Kidney tubule cell (primary cell): ENCODE measurements at regions not wholly inside any gene's neighbourhood (a gene's known extent, or its start where the extent isn't known, plus 50 kb on each side); places are given as distances from the start of the nearest gene placed in this dataset.

Experiments used
- DNase-seq: peaks from one replicate; pipeline ENCODE4 v3.0.0-alpha.2; 2018; ENCODE audit warnings: low spot score

DNA sequence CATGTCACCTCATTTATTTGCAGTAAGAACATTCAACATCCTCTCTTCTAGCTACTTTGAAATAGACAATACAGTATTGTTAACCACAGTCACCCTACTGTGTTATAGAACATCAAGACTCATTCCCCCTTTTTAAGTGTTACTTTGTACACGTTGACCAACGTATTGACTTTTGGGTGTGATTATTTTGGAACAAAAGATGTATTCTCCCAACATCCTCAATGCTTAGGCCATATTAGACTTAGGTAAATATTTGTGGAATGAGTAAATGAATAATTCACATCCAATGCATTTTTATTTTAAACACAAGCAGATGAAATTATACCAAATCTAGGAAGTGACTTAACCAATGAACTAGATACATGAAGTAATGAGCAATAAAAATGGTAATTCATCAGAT lies 296.6 kb downstream of the CHRM3 start:
- DNase-seq: no peak

DNA sequence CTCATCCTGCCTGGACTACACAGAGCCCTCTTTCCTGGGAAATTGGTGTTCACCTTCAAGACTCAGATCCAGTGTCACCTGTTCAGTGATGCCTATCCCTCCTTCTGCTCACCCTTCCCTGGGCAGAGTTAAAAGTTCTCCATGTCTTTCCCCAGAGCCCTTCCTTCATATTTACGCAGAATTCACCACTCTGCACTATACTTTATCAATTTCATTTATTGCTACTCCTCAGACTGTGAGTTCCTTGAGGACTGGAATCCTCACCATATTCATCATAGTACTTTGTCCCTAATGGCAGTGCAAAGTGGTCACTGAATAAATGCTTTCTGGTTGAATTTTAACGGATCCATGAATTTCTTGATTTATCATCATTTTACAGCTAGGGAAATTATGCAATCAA lies 300.0 kb downstream of the CHRM3 start:
- DNase-seq: no peak

DNA sequence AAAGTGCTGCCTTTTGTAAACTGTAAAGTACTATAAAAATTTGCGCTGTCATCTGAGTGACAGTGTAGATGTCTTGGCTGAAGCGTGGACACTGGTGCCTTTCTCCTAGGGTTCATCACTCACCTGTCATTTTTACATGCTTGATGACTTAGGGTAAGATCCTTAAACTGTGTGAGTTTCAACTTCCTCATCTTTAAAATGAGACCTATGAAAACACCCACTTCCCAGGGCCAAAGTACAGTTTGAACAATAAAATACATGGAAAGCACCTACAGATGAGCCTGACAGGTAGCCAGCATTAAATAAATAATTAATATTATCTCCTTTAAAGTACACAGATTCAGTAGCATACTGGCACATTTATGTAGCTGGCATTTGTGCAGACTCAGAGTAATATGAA lies 309.9 kb downstream of the CHRM3 start:
- no peak for DNase-seq

DNA sequence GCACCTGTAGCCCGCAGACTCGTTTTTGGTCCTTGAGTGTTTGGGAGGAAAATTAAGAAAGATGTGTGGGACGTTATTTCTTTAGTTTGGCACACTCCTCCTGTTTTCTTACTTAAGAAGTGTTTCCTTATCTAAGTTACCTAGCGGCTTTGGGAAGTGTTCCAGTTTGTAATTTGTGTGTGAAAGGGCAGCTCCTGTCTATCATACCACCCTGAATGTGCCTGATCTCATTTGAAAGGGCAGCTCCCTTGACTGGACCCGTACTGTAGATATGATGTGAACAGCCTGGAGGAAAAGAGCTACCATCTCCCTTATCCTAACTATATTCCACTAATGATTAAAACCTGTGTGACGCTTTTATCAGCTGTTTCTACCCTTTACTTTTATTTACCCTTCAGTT lies 314.3 kb downstream of the CHRM3 start:
- no peak for DNase-seq

DNA sequence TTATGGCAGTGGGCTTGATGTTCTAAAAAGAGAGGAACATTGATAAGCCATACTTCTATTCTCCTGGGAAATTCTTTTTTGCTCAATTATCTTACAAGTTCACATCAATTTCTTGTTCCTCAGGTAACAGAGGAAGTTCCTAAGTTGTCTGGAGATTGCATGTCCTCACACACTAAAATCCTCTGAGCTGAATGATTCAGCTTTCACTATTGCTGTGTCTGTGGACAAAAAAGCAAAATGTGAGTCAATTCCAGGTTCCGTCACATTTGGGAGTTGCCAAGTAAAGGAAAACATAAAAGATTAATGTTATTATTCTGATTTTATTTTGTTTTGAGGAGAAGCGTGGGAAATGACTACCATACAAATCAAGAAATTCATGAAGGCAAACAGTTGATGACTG lies 316.7 kb downstream of the CHRM3 start:
- DNase-seq: no peak

DNA sequence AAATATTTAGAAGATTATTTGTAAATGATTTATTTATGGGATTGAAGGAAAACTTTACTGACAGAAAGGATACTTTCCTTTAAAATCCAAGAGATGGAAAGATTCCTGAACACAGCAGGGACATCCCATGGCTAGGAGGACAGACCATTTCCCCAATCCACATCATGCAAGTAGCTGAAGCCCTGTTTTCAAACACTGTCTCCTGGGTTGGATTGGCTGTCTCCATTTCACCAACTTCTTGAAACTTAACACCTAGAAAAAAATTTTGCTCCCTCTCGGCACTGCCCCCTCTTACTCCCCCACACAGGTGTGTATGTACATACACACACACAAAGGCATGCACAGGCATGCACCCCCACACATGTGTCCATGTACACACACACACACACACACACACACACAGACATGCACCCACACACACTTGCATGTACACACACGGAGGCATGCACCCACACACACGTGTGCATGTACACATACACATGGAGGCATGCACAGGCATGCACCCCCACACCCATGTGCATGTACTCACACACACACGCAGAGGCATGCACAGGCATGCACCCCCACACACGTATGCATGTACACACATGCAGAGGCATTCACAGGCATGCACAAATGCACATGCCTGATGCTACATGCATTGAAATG lies 320.0 kb downstream of the CHRM3 start:
- DNase-seq: no peak

DNA sequence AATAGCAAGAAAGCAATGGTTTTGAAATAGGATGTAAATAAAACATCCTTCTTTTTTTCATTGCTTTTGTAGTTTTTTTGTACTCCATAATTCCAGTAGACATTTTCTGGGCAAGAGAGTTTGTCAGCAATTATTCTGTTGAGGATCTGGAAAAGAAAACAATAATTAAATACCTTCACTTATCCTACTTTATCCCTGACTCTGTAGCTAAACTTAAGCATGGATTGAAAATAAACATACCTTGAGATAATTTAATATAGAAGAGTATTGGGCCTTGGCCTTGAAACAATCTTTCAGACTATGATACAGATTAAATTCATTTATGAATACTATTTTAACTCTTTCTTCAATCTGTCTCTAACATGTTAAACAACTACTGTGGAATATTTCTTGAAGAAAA lies 321.2 kb downstream of the CHRM3 start:
- no peak for DNase-seq

DNA sequence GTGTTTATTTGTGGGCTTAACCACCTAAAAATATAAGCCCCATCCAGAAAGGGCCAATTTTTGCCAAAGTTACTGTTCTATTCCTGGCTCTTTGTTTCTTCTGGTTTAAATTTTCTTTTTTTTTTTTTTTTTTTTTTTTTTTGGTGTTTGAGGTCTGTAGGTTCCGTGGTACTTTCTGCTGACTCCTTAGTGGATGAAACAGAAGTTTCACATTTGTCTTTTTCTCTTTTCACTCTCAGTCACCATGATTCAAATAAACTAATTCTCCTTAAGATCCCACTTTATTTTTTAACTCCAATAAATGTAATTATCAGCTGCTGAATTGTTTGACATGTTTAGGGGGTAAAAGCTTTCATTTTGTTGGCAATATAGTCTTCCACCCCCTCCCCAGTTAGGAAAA lies 322.3 kb downstream of the CHRM3 start:
- DNase-seq: no peak

DNA sequence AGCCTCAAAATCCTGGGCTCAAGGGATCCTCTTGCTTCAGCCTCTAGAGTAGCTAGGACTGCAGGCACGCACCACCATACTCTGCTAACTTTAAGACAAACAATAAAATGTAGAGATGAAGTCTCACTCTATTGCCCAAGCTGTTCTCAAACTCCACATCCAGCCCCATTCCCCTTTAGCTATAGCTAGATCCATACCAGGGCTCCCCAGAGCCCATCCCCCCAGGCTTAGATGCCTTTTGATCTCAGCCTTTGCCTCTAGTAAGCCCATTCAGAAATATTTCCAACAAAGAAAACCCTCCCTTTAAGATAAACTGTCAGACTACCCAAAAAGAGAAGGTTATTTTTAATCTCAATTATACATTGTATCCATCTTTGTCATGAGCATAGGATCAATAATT lies 325.4 kb downstream of the CHRM3 start:
- DNase-seq: no peak

DNA sequence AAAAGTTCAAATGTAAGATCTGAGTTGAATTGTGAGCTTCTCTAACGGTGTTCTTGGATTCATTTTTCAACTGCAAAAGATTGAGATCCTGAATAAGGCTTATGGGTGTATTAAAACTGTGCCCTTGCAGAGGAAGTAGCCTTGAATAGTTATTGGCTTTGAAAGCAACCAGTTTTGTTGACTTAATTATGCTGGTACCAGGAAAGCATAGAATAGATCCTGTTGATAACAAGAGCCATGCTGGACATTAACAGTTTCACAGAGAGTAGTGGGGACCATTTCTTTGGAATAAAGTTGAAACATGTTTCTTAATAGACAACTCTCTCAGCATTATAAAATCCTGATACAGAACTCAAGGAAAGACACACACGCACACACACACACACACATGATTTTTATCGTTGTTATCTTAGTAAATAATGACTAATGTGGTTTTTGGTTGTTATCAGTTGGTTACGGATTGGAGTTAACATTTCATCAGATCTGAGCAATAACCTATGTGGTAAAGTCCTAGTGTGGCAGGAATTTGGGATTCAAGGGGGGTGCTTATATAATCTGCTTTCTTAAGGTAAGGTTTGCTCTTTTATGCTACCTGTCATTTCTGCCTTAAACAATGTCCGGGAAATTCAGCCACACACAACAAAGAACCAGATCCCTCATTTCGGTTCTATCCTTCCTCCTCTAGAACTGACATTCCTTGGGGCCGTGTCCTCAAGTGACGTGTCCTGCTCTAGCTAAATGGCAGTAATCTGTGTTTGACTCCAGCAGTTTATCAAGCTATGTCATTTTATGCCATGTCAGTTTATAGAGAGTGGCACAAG lies 330.9 kb downstream of the CHRM3 start:
- no peak for DNase-seq

DNA sequence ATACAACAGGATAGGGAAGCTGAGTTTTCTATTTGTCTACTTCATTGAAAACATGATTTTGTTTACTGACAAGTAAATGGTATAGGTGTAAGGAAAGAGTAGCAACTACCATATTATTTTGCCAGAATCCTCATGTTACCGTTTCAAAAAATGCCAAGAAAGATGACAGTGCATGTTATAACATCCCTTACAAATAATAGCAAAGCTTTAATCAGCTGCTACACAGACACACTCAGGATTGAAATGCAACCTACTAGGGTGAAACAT lies 331.5 kb downstream of the CHRM3 start:
- DNase-seq: no peak

DNA sequence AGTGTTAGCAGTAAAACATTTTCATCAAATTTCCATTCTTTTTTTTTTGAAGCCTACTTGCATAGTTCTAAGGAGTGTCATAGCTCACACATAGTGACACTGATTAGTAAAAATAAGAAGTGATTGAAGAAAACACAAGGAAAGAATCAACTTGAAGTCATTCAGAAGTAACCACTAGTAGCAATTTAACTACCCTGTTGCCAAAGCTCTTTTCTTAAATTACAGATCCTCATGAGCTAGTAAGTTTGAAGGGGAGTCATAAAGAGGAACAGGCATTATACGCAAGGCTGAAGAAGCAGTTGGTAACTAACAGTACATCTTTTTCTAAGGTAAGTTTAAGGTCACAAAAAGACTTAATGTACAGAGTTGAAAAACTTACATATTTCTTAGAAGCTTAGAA lies 332.2 kb downstream of the CHRM3 start:
- no peak for DNase-seq

DNA sequence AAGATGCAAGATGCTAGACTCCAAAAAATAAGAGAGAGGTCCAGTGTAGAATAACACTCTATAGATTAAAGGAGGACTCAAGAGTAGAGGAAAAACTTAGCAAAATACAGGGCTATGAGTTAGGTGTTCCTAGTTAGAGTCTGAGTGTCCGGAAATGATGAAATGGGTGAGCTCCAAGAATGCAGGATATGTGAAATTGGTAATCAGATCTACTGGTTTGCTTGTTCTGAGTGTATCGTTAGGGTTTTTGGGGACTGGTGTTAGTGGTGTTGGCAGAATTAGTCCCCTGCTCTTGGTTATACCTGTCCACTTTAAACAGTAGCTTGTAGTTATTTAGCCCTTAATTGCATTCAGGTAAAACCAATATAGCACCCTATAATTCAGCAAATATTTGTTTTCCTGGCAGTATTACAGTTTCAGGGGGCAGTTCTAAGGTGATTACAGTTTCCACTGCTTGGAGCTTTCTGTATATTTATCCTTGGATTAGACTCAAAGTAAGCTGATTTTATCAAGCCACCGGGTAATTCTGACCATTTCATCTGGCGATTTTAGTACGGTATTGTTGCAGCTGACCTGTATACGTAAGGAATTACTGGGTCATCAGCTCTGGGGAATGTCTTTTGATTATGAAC lies 332.7 kb downstream of the CHRM3 start:
- DNase-seq: no peak

DNA sequence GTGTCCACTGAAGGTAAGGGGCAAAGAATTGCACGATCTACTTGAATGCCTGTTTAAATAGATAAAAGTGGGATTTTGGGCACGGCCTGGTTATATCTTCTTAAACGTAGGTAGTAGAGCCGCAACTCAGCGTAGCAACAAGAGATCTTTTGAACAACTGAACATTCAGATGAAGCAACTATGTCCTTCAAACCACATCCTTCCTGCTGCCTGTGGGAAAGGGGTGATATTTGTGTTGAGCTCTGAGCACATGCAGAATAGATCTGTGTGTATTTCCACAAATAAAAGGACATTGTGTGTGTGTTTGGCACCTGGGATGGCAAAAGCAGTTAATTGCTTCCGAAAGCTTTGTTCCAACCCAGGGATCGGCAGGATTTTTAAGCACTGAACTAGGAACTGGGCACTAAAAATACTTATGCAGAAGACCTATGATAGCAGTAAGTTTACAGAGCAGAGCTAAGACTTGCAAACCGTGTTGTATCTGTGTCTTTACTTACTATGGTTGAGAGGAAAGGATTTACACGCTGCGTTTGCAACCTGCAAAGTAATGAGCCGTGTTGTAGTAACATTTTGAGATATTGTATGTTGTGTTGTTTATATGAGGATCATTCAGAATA lies 333.4 kb downstream of the CHRM3 start:
- DNase-seq: no peak

DNA sequence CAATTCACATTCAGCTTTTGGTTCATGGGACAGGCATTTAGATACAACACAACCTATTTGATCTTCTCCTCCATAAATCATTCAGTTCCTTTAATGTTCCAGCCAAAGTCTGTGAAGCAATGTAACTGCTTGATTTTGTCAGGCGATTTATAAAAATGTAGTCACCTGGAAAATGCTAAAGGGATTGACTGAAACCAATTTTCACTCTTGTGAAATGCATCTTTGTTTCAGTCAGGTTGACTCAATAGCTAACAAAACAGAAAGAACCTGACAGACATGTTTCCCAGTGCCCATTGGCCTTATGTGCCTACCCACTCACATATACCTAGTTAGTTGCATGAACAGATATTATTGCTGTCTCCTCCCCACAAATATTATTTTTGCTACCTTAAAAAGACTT lies 335.7 kb downstream of the CHRM3 start:
- DNase-seq: no peak

DNA sequence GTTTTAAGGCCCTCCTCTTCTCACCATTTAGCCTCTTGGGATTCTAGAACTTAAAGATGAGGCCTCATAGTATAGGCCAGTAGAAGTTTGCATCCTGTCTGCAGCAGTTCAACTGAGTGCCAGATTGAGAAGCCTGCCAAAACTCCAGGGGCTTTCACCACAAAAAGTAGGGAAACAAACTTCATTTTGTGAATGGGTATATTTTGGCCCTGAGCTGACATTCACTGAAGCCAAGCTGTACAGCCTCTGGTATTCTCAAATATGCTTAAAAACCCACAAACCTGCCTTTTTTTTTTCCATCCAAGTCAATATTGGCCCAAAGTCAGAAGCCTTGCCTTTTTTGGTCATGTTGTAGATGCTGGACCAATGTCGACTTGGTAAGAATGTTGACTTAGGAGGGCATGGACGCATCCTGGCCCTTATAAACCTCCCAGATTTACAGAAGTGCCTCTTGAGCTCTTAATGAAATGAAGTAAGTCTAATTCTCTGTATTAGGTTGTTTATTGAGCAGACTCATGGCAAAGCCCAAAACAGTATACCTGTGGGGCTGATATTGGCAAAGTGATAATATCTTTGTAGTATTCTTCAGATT lies 337.5 kb downstream of the CHRM3 start:
- no peak for DNase-seq

DNA sequence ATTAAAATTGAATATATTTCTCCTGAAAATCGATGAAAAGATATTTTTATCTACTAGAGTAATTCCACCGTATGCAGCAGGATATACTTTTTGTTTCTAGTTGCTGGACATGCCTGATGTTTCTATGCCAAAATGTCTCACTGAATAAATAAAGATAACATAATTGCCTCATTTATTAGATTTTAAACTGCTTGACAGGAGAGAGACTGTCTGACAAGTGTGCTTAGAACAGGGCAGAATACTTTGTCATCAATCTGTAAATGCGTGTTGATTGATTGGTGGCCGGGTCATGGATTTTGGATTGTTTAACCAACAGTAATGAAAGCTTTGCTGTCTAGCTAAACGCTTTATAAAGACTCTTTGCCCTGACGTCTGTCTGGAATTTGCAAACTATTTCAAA lies 339.0 kb downstream of the CHRM3 start:
- DNase-seq: no peak

DNA sequence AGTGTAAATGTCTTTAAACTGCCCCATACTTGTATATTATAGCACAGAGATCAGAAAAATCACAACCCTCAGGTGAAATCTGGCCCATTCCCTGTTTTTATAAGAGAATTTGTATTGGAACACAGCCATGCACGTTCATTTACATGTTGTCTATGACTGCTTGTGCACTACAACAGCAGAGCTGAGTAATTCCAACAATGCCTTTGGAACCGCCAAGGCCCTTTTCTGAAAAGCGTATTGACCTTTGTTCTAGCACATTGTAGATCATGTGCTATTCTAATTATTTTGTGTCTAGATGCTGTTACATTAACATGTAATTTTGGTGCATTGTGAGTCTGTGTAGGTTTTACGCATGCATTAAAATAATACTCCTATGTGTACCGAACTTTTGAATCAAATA lies 339.6 kb downstream of the CHRM3 start:
- no peak for DNase-seq

DNA sequence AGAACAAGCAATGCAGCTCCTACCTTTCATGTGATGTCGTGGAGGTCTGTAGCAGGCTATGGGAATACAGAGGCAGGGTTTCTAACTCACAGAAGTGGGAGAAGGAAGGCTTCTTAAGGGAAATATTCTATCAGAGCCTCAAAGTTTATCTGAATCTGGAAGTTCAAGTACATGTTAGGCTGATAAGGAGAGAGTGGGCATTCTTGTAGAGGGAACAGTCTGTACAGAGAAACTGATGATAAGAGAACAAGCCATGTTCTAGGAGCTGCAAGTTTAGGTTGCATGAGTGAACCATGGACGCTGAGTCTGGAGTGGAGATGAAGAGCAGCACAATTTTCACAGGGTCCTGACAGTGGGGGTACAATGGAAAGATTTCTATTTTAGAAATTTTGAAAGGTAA lies 344.0 kb downstream of the CHRM3 start:
- no peak for DNase-seq

DNA sequence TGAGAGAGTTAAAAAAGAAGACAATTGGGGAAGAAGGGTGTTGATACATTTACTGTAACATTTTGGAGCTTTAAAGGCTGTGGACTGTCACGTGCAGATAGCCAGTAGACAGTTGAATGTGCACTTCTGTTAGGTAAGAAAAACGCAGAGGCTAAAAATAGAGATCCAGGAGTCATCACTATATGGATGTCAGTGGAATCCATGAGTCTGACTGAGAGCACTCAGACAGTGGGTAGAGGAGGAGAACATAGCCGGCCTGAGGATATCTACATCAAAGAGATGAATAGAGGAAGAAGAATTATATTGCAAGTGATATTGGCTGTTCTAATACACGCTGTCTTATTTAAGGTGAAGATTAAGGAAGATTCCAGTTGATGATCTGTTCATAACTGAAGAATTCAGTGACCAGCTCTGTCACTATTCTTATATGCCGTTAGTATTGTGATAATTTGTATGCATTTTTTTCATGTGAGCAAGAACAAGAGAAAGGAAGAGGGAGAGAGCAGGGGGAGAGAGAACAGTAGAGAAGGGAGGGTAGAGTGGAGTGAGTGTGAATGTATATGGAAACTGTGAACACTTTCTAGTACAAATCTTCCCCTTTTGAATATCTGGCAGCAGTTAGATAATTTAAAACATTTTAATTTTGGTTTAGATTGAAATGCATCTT lies 344.8 kb downstream of the CHRM3 start:
- no peak for DNase-seq

DNA sequence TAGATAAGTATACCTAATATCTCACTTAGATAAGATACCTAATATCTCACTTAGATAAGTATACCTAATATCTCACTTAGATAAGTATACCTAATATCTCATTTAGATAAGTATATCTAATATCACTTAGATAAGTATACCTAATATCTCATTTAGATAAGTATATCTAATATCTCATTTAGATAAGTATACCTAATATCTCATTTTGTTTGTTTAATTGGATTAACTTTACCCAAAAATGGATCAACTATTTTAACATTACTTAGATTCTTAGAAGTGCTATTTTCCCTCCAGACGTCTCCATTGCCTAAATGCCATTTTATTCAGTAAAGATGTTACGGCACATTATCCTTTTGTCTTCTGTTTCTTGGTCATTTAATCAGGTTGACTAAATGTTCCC lies 346.4 kb downstream of the CHRM3 start:
- no peak for DNase-seq

DNA sequence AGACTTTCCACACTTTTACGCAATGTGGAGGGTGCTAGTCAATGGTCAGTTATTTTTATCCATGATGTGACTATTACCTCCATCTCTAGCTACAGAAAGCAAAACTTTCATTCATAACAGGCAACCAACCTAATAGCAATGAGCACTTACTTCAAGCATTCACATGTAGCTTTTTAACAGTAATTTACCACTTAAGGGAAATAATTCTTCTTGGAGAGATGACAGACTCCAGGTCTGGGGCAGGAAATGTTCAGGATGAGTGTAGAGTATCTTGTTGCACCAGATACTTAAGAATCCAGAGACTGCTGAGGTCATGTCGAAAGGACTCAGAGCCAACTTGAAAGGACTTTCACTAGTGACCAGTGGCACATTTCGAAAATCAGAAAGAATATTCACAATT lies 347.6 kb downstream of the CHRM3 start:
- no peak for DNase-seq
